LoVo (cell line): ENCODE measurements at regions not wholly inside any gene's neighbourhood (a gene's known extent, or its start where the extent isn't known, plus 50 kb on each side); places are given as distances from the start of the nearest gene placed in this dataset.
"Not testable (repeated sequence)": the region's sequence is repeated elsewhere in the genome, so short reads cannot be mapped to it uniquely, and the experiment has no call there.

Source experiments
- DNase-seq: peaks from one replicate; pipeline ENCODE4 v3.0.0-alpha.2; 2016; ENCODE audit warnings: low spot score

DNA sequence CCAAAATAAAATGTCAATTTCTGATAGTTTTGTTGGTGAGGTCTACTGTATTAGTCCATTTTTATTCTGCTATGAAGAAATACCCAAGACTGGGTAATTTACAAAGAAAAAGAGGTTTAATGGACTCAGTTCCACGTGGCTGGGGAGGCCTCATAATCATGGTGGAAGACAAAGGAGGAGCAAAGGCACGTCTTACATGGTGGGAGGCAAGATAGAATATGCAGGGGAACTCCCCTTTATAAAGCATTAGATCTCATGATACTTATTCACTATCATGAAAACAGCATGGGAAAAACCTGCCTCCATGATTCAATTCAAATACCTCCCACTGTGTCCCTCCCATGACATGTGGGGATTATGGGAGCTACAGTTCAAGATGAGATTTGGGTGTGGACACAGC is 204.5 kb upstream of the ZEB2 start:
- not testable (repeated sequence) for DNase-seq

DNA sequence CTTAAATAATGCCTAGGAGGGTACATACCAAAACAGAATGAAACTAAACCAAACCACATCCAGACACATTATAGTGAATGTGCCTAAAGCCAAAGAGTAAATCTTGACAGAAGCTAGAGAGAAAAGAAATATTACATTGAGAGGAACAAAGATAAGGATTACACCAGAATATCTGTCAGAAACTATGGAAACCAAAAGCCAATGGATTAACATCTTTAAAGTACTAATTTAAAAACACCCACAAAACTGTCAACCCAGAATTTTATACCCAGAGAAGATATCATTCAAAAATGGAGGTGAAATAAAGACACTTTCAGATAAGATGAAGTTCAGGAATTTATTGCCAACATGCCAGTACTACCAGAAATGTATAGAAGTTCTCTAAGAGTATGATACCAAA is 198.5 kb upstream of the ZEB2 start:
- DNase-seq = no peak

DNA sequence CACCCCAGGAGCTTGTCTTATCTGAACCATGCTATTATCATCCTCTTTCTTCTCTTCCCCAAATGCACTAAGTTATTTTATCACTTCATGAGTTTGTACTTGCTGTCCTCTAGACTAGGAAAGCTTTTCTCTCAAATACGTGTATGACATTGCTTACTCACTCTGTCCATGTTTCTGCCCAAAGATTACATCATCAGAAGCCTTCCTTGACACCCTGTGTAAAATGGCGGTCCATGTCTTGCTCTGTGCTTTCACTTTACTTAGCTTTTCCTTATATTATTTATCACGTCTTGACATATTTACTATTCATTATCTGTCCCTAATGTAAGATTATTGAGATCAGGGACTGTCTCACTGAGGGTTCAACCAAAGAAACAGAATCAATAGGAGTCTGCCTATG is 196.1 kb upstream of the ZEB2 start:
- DNase-seq = no peak

DNA sequence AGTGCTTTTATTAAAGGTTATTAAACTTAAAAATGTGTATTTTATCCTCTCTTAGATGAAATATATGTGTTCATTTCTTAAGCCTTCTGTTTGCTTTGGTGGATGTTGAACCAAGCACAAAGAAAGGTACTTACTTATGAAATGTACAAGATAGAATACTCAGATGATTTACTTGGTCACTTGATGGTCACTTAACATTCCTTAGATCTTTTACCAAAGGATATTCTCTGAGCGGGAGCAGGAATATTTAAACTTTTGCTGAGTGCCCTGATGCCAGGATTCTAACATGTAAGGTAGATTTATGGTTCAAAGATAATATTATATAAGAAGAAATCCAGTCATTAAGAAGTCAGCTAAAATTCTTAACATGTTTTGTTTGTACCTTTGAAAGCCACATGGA is 193.5 kb upstream of the ZEB2 start:
- no peak for DNase-seq

DNA sequence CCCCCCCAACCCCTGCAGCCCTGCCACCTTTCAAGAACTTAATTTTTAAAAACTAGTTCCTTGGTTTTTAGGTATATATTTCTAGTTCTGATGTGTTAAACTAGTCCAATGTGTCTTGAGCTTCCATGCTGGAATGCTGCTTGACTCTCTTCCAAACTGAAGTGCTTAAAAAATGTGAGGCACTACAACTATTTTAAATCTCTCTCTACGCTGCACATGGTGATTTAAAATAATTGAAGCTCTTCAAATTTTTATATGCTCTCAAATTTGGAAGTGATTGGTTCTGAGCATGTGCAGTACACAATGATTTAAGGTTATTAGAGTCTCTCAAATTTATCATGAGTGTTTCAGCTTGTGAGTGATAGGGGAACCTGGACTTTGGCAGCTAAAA is 192.6 kb upstream of the ZEB2 start:
- DNase-seq = no peak

DNA sequence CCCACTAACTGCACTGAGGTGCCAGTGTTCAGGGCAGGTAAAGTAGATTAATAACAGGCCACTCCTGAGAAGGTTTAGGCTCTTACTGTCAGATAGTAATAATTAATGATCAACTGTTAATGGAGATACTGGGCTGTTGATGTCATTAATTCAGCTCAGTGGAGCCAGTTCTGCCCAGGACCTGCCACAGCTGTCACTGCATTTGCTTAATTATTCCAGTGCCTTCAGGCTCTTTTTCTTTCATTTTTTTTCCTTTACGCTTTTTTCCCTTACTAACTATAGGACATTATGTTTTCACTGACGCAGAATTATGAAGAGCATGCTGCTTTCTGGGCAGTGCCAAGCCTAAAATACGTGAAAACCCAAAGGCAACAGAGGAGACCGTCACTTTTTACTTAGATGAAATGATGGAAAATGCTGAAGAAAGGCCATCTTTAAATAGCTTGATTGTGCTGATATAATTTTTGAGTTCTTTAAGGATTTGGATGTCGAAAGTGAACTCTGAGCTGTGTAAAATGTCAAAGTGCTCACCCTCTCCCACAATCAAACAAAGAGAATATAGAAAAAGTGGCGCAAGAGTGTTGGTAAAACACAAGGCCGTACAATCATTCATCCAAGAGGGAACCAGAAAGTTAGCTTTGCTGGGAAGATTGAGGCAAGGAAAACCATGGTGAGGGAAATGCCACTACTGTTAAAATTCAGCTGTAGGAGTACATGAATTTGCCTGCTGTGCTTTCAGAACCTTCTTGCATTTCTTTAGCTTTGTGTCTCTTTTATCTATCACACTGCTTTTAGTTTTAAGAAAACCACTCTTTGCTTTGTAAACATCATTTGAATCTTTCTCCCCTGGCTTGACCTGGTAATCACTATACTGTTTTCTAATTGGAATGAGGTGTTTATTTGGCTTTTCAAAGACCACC is 192.0 kb upstream of the ZEB2 start:
- DNase-seq = no peak

DNA sequence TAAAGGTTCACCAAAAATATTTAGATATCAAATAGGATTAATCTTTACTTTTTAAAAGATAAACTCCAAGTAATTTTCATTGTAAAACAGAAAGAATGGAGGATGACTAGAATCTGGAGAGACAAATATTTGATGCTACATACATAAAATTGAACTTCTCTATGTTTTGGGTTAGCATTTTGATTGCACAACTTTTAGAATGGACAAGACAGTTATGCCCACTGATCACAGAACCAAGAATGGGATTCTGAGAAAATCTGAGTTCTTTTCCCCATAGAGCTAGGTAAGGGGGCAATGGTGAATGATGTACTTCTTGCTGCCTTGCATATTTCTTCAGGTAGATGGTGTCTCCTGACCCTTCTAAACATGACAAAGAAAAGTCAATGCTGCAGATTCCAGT is 191.2 kb upstream of the ZEB2 start:
- DNase-seq = no peak

DNA sequence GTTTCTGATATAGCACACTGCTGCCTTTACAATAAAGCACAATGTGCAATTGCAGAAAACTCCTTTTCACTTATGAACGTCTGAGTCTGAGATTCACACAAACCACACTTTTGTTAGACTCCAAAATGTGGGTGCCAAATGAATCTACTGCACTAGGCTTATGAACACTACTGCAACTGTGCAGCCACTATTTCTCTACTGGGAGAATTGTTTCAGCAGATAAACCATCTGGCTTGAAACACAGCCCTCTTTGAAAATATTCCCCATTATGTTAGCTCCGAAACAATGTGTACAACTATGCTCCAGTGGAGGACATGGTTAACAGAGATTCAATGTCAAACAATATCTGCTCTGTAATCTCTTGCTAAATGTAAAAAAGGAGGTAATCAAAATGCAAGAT is 188.7 kb upstream of the ZEB2 start:
- DNase-seq = no peak

DNA sequence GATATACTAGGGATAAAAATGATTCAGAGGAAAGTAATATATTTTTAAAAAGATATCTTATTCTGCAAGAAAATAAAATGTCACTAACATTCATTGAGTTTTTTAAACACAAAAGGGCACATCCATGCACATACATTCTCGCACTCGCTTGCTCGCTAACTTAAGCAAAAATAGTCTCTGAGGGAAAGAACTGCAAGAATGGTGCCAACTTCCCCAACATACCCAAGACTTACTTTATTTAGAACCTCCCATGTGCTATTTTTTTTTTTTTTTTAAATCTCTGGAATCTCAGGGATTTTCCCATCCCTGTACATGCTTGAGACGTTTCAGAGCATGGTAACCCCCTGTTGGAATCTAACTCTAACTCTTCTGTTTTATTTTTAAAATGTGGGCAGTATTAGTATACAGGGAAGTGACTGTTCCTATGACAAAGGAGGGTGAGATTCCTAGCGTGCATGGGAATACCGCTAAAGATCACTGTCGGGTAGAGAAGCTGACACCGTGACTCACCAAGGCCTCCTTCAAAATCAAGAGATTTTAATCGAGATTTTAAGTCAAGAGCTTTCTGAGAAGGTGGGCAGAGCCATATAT is 187.9 kb upstream of the ZEB2 start:
- no peak for DNase-seq

DNA sequence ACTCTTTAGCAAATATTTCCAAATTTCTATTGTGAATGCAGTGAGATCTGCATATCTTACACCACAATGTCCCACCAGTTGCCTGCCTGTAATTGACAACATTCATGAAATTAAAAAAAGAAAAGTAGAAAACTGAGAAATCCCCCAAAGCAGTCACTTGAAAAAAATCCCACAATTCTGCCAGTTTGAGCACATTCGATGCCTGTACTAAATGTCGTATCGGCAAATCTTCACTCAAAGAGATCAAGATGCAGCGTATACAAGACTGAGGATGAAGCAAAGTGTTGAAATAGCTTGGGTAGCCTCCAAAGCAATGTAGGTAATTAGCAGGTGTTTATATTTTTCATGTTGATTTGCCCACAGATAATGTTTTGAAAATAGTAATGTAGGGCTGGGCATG is 186.7 kb upstream of the ZEB2 start:
- no peak for DNase-seq

DNA sequence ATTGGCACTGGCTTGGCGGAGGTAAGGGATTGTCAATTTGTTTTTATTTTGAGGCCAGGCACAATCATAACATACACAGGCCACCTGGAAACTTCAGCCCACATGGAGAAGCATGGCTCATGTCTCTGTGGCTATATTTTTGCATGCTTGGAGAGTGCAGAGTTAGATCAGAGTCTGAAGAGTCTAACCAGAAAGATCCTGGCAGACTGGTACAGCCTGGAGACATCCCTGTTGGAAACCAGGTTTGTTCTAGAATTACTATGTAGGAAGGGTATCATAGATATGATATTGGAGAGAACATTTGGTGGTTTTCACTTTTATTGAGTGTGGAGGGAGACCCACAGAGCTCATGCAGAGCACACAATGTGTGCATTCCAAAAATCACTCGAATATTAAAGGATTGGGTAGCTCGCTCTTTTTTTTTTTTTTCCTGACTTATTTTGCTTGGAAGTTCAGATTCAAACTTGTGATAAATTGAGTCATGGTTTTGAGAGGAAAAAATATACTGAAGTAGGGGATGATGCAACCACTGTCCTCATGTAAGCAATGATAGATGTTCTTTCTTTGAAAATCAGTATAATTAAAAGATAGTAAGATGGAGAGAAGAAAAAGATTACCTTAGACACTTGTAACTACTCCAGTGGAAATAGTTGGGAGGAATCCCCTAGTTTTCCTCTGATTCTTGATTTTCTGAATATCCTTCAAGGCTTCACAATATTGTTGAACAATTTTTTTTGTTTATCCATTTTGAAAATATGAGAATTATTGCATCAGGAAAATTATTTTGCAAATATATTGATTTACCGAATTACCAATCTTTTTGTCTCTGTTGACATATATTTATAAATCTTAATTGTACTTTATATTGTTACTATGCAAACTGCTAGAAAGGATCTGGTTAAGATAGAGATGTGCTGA is 185.7 kb upstream of the ZEB2 start:
- DNase-seq = no peak

DNA sequence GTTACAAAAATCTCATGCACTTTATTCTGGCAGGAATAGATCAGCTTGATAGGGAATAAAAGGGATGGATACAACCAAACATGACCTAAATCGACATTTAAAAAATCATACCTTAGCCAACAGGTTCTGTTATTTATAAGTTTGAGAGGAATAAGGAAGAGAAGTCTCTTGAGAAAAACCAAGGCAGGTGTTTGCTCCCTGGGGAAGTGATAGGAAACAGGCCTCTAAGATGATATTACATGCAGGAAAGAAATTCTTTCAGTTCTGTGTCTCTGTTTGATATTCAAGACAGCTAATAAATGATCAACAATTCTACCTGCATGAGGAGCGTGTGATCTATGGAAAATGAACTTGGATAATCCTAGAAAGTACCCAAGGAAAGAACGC is 184.8 kb upstream of the ZEB2 start:
- DNase-seq = no peak

DNA sequence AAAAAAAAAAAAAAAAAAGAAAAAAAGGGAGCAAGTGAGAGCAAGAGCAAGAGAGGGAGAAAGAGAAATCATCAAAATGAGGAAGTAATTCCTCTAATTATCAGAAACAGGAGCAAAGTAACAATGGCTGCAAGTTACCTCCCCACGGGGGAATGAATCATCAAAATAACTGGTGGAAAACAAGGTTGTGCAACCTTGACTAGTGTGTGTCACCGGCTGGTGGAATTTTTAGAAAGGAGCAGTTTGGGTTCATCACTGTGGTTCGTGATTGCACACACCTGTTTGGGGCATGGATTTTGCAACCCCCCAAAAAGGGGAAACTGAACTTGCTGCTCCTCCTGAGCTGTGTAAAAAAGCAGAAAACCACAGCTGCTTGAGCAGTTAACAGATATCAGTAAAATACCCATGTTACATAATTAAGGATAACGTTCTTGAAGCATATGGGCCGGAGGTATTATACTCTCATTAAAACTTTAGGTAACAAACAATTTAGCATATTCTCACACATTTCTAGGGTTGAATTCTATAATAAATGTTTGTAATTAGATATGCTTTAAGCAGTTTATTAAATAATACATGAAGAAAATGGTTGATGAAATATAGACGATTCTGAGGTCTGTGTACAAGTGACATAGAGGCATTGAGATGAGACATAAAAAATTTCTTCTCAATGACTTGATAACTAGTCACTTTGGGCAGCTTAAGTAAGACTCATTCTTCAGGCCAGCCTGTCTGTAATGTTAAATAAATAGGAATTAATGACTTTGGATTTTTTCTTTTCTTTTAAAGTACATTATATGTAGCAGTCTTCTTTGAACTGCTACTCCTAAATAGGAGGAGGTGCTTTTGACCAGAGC is 184.2 kb upstream of the ZEB2 start:
- DNase-seq = peak; percentile 15

DNA sequence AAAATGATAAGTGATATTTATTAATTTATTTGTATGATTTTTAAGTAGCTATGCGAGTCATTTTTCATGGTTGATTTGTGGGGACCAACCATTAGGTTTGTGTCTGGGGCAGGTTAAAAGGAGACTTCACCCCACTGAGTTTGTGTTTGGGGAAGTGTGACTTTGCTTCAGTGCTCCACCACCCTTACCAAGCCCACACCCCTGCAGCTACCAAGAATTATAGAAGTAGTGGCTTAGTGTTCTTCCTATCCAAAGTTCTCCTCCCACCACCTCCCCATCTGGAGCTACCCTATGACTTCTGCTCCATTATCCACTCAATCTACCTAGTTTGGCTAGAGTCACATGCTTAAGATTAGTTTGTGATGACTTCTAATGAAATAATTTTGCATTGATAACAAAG is 182.1 kb upstream of the ZEB2 start:
- no peak for DNase-seq

DNA sequence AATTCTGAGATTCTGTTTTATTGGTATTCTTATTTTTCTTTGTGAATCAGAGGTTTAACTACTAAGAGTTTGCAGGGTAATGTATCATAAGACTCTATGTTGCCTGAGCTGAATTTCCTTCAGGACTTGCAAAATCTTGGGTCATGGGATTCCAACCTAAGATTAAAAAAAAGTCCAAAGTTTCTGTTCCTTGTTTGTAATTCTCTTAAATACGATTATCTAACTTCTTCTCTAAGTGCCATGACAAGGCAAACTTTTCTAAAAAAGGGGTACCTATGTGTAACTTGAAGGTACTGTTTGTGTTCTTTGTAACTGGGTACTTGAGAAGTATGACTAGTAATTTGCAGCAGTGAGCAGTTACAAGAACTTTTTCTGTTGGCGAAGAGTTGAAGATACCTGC is 181.3 kb upstream of the ZEB2 start:
- DNase-seq = no peak

DNA sequence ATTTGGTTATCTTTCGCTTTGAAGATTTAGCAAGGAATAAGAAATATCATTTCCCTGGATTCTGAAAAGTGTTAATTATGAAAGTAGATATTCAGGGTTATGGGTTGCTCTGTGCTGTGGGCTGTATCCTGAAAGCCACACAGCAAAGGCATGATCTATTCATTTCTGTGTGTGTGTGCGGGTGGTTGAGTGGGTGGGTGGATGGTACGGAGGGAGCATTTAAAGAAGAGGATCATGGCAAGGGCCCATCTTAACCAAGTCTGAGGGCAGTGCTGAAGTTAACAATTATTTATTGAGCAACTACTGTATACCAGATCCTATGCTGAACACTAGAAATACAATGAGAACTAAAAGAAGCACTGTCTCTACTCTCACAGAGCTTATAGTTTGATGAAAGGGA is 178.2 kb upstream of the ZEB2 start:
- no peak for DNase-seq

DNA sequence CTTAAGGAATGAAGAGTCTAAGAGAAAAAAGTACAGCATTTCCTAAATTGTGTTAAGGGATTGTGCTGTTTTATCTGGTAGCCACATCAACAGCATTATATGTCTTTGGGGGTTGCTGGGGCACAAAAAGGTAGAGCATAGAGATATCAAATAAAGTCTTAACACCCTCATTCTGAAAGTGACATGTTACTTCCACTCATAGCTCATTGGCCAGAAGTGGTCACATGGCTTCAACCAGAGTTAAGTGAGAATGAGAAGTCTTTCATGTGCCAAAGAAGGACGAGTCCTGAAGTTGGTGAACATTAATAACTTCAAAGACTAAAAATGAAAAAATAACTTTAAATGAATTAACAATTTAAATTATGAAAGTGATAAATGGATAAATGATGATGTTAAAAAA is 175.7 kb upstream of the ZEB2 start:
- no peak for DNase-seq

DNA sequence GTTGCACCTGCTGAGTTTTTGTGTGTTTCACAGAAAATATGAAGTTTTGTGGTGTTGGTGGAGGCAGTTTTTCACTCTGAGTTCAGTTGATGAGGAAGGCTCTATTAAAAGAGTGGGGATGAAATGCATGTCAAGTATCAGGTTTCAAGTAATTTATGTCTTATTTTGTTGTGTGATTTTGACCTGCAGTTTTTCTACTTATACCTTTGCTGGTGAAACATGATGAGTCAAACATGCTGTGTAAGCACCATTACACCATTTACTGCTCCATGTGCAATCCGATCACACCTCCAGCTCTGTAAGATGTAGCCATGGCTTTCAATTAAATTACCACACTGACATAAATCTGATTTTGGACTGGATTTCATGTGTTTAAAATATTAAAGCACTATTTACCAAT is 174.5 kb upstream of the ZEB2 start:
- DNase-seq = no peak

DNA sequence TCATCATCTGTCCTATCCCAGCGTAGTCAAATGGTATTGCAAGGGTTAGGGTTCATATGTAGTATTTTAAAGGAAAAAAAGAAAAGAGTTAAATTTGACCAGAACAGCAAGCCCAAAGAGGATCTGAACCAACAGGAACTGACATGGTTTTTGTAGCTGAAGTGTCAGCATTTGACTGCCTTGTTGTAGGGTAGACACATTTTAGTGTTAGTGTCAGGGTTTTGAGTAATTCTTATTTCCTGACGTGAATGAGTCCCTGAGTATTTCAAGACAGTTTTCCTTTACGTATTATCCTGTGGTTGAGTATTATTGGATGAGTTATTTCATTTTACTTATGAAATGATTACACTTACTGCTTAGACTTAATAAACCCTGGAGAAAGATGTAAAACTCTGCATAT is 173.3 kb upstream of the ZEB2 start:
- DNase-seq = no peak

DNA sequence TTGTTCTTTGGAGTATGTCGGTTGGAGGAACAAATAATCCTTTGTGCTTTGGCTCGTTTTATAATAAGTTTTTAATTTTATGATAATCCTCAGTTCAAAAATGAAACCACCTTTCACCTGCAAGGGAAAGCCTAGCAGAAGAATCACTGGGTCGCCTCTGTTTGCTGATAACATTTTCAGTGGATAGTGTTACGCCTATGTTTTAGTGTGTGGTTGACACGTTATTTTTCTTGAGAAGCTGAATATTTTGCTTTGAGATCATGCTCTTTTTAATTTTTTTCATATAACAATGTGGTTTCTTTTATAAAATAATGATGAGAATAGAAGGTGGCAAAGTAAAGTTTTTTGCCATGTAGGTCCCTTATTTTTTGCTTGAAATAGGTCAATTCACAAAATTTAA is 172.7 kb upstream of the ZEB2 start:
- no peak for DNase-seq

DNA sequence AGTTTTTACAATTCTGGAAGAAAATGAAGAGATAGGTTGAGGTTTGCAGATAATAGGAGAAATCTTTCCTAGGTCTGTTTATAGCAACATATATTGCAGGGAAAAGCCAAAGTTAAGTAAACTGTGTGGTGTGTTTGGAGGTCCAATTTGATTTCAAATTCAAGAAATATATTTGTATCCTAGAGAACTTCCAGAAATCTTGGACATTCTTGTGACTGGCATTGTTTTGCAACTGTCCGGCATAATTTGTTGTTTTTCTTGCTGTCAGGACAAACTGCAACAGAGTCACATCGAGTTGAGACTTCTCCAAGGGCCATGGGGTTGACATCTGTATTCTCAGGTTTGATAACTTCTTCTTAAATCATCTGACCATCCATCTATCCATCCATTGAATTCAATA is 170.9 kb upstream of the ZEB2 start:
- no peak for DNase-seq
